ENCODE measurements at regions not wholly inside any gene's neighbourhood (a gene's known extent, or its start where the extent isn't known, plus 50 kb on each side); places are given as distances from the start of the nearest gene placed in this dataset.

- TF ChIP-seq, protein P1, sequence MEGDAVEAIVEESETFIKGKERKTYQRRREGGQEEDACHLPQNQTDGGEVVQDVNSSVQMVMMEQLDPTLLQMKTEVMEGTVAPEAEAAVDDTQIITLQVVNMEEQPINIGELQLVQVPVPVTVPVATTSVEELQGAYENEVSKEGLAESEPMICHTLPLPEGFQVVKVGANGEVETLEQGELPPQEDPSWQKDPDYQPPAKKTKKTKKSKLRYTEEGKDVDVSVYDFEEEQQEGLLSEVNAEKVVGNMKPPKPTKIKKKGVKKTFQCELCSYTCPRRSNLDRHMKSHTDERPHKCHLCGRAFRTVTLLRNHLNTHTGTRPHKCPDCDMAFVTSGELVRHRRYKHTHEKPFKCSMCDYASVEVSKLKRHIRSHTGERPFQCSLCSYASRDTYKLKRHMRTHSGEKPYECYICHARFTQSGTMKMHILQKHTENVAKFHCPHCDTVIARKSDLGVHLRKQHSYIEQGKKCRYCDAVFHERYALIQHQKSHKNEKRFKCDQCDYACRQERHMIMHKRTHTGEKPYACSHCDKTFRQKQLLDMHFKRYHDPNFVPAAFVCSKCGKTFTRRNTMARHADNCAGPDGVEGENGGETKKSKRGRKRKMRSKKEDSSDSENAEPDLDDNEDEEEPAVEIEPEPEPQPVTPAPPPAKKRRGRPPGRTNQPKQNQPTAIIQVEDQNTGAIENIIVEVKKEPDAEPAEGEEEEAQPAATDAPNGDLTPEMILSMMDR (IDR thresholded peaks at IDR 0.05): no peak
- no peak for TF ChIP-seq POLR2A (IDR thresholded peaks at IDR 0.05)
Measured at GRCh38 chr10:94219829-94220228, 142.9 kb downstream of the NOC3L start.

All from right lobe of liver (tissue), 4 donors.